Gastroesophageal sphincter (tissue), 3 donors: ENCODE measurements at regions not wholly inside any gene's neighbourhood (a gene's known extent, or its start where the extent isn't known, plus 50 kb on each side); places are given as distances from the start of the nearest gene placed in this dataset.

Source experiments
- CTCF ChIP-seq, 4 experiments: fragments of 200-600 bp in 2 of 4; fragments of 450-650 bp in 2 of 4; sonication (generic) in 1 of 4; IDR thresholded peaks; one replicate each; pipeline ENCODE4 v1.5.1; 2017 to 2019; ENCODE audit warnings: antibody characterized with exemption in 4 of 4, mild to moderate bottlenecking in 2 of 4, moderate library complexity in 2 of 4
- EP300 ChIP-seq: sonication (generic); formaldehyde crosslinking; IDR thresholded peaks from one replicate; pipeline ENCODE4 v1.6.1; 2017; ENCODE audit warnings: antibody characterized with exemption, mild to moderate bottlenecking
- POLR2A ChIP-seq, 2 donors: fragments of 450-650 bp; IDR thresholded peaks; one replicate each; pipeline ENCODE4 v1.6.1; 2017; ENCODE audit warnings: antibody characterized with exemption in 2 of 2, mild to moderate bottlenecking in 2 of 2, moderate library complexity in 1 of 2
- POLR2AphosphoS5 ChIP-seq: sonication (generic); formaldehyde crosslinking; IDR thresholded peaks from one replicate; pipeline ENCODE4 v1.6.1; 2017; ENCODE audit warnings: antibody characterized with exemption

DNA sequence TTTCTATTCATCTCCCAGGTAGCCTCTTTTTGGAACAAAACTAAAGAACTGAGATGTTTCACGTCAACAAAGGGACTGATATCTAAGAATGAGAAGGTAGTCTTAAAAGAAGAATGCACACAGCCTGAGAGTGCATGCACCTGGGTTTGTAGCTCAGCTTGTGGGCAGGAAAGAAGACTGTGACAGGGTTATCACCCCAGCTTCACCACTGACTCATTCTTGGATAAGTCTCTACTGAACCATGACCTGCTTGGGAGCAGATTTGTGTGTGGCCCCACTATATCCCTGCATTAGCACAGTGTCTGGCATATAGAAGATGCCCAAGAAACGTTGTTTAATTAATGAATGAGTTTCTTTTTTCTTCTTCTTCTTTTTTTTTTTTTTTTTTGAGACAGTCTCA lies 187.5 kb downstream of the GPAM start:
- TF ChIP-seq POLR2A (IDR thresholded peaks at IDR 0.05) (no peak), CTCF (IDR thresholded peaks at IDR 0.05) (no peak), POLR2AphosphoS5 (no peak), EP300 (no peak)
